ENCODE measurements at regions not wholly inside any gene's neighbourhood (a gene's known extent, or its start where the extent isn't known, plus 50 kb on each side); places are given as distances from the start of the nearest gene placed in this dataset.

DNA sequence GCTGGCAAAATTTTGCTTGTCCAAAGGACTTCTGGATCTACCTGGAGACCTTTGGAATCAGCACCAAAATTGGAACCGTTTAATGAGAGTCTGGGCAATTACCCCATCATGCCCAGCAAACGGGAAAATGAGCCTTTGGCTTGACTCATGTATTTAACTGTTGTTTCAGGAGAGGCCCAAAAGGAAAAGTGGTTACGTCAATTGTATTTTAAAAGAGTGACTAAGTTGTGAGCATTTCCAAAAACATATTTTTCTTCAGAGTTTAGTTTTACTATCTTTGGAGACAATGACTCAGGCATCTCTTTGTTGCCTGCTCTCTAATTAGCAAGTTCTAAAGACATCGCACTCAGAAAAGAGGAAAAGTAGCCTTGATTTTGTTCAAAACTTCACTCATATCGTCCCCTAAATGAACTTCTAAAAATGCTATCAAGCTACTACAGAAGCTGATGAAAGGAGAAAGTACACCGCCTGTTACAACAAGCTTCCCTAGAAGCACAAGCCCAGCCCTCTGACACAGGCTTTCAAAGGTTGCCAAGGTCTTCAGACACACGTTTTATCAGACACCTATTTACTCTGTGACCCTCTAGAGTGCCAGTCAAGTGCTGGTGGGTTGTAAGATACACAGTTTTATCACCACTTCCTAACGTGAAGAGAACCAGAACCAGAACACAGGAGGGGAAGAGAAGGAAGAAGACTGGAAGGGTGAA, 146.2 kb downstream of the TBX18 start:
- no peak for DNase-seq (ENCODE audit: extremely low spot score)
- no peak for TF ChIP-seq L3MBTL2 (conservative IDR thresholded peaks at IDR 0.05)
- no peak for TF ChIP-seq ARNT (IDR thresholded peaks at IDR 0.05)
- no peak for TF ChIP-seq HDGF (IDR thresholded peaks at IDR 0.05; ENCODE audit: borderline replicate concordance)
- TF ChIP-seq, protein P1, sequence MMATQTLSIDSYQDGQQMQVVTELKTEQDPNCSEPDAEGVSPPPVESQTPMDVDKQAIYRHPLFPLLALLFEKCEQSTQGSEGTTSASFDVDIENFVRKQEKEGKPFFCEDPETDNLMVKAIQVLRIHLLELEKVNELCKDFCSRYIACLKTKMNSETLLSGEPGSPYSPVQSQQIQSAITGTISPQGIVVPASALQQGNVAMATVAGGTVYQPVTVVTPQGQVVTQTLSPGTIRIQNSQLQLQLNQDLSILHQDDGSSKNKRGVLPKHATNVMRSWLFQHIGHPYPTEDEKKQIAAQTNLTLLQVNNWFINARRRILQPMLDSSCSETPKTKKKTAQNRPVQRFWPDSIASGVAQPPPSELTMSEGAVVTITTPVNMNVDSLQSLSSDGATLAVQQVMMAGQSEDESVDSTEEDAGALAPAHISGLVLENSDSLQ (IDR thresholded peaks at IDR 0.05): no peak
- TF ChIP-seq TARDBP (IDR thresholded peaks at IDR 0.05): no peak
- TF ChIP-seq BHLHE40 (IDR thresholded peaks at IDR 0.05; ENCODE audit: borderline replicate concordance): no peak
- TF ChIP-seq SP1 (IDR thresholded peaks at IDR 0.05): no peak
- TF ChIP-seq CTBP1 (IDR thresholded peaks at IDR 0.05; ENCODE audit: borderline replicate concordance): no peak
- POLR2A ChIA-PET: no interaction called here
- CTCF ChIA-PET: interaction anchor here (0.5 kb wide), 1 partner anchor 231 kb away, joined by 3 read pairs; no protein-coding TSS in a partner anchor

DNA sequence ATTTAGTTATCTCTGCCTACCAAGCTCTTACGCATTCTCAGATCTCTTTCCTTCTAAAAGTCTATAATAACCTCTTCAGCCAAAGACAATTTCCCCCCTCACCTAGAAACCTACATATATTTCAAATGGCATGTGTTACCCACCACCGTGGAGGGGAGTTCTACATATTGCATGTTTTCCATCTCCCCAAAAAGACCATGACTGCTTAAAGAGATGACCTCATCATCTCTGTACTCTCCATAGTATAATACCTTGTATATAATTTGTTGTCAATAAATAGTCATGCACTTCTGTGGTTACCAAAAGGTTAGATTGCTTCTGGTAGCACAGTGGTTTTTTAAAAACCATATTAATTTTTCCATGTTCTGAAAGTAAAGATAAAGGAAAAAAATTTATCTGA, 148.4 kb downstream of the TBX18 start:
- ChIA-PET POLR2A (no interaction called here), CTCF (no interaction called here)
- DNase-seq (ENCODE audit: extremely low spot score): no peak
- TF ChIP-seq NFRKB (IDR thresholded peaks at IDR 0.05) (no peak), ZNF384 (IDR thresholded peaks at IDR 0.05) (no peak), TARDBP (IDR thresholded peaks at IDR 0.05) (no peak), ELF4 (IDR thresholded peaks at IDR 0.05) (no peak), FOXK2 (IDR thresholded peaks at IDR 0.05) (no peak), FOXA1 (IDR thresholded peaks at IDR 0.05) (no peak), SP1 (IDR thresholded peaks at IDR 0.05) (no peak), LEF1 (IDR thresholded peaks at IDR 0.05; ENCODE audit: borderline replicate concordance) (no peak), BHLHE40 (IDR thresholded peaks at IDR 0.05; ENCODE audit: borderline replicate concordance) (no peak), HDGF (IDR thresholded peaks at IDR 0.05; ENCODE audit: borderline replicate concordance) (no peak), SUZ12 (IDR thresholded peaks at IDR 0.05) (no peak), L3MBTL2 (conservative IDR thresholded peaks at IDR 0.05) (no peak), ARNT (IDR thresholded peaks at IDR 0.05) (no peak), CTBP1 (IDR thresholded peaks at IDR 0.05; ENCODE audit: borderline replicate concordance) (no peak)
- TF ChIP-seq, protein P1 (IDR thresholded peaks at IDR 0.05): no peak

- ChIA-PET POLR2A (no interaction called here), CTCF (no interaction called here)
- no peak for TF ChIP-seq NFRKB (IDR thresholded peaks at IDR 0.05)
- no peak for TF ChIP-seq ZNF384 (IDR thresholded peaks at IDR 0.05)
- TF ChIP-seq LEF1 (IDR thresholded peaks at IDR 0.05; ENCODE audit: borderline replicate concordance): no peak
- TF ChIP-seq, protein P1 (IDR thresholded peaks at IDR 0.05): no peak
- no peak for TF ChIP-seq FOXK2 (IDR thresholded peaks at IDR 0.05)
- TF ChIP-seq L3MBTL2 (conservative IDR thresholded peaks at IDR 0.05): no peak
- DNase-seq (ENCODE audit: extremely low spot score): no peak
Observed at GRCh38 chr6:84615113-84615850, 149.1 kb downstream of the TBX18 start.

GRCh38 chr6:84606860-84607259, 157.5 kb downstream of the TBX18 start:
- no peak for DNase-seq (ENCODE audit: extremely low spot score)
- ChIA-PET CTCF (no interaction called here), POLR2A (no interaction called here)
- no peak for TF ChIP-seq LEF1 (IDR thresholded peaks at IDR 0.05; ENCODE audit: borderline replicate concordance)
- TF ChIP-seq, protein P1 (IDR thresholded peaks at IDR 0.05): no peak
- no peak for TF ChIP-seq TARDBP (IDR thresholded peaks at IDR 0.05)
- TF ChIP-seq FOXK2 (IDR thresholded peaks at IDR 0.05): no peak
- TF ChIP-seq NFRKB (IDR thresholded peaks at IDR 0.05): no peak
- TF ChIP-seq ELF4 (IDR thresholded peaks at IDR 0.05): no peak
- no peak for TF ChIP-seq HDGF (IDR thresholded peaks at IDR 0.05; ENCODE audit: borderline replicate concordance)
- TF ChIP-seq CTBP1 (IDR thresholded peaks at IDR 0.05; ENCODE audit: borderline replicate concordance): no peak
- no peak for TF ChIP-seq FOXA1 (IDR thresholded peaks at IDR 0.05)
- TF ChIP-seq L3MBTL2 (conservative IDR thresholded peaks at IDR 0.05): no peak
- no peak for TF ChIP-seq FOXM1 (IDR thresholded peaks at IDR 0.05; ENCODE audit: borderline replicate concordance)
- TF ChIP-seq BHLHE40 (IDR thresholded peaks at IDR 0.05; ENCODE audit: borderline replicate concordance): no peak

- ChIA-PET CTCF (no interaction called here), POLR2A (no interaction called here)
- TF ChIP-seq L3MBTL2 (conservative IDR thresholded peaks at IDR 0.05) (no peak), BHLHE40 (IDR thresholded peaks at IDR 0.05; ENCODE audit: borderline replicate concordance) (no peak), SP1 (IDR thresholded peaks at IDR 0.05) (no peak), FOXM1 (IDR thresholded peaks at IDR 0.05; ENCODE audit: borderline replicate concordance) (no peak), SUZ12 (IDR thresholded peaks at IDR 0.05) (no peak)
- no peak for DNase-seq (ENCODE audit: extremely low spot score)
Observed at GRCh38 chr6:84605298-84605697, 159.1 kb downstream of the TBX18 start.

GRCh38 chr6:84601366-84601765, 163.0 kb downstream of the TBX18 start:
- POLR2A ChIA-PET: no interaction called here
- CTCF ChIA-PET: no interaction called here
- no peak for DNase-seq (ENCODE audit: extremely low spot score)
- TF ChIP-seq FOXM1 (IDR thresholded peaks at IDR 0.05; ENCODE audit: borderline replicate concordance): no peak
- TF ChIP-seq FOXA1 (IDR thresholded peaks at IDR 0.05): no peak
- TF ChIP-seq ARNT (IDR thresholded peaks at IDR 0.05): no peak
- TF ChIP-seq NFRKB (IDR thresholded peaks at IDR 0.05): no peak
- no peak for TF ChIP-seq TARDBP (IDR thresholded peaks at IDR 0.05)
- TF ChIP-seq BHLHE40 (IDR thresholded peaks at IDR 0.05; ENCODE audit: borderline replicate concordance): no peak
- TF ChIP-seq CTBP1 (IDR thresholded peaks at IDR 0.05; ENCODE audit: borderline replicate concordance): no peak

Data from HEK293T (cell line).